Ishikawa (cell line): ENCODE measurements at regions not wholly inside any gene's neighbourhood (a gene's known extent, or its start where the extent isn't known, plus 50 kb on each side); places are given as distances from the start of the nearest gene placed in this dataset.

Experiments
- EP300 ChIP-seq: IDR thresholded peaks from 2 replicates; pipeline ENCODE4 v1.6.1; 2012; ENCODE audit warnings: borderline replicate concordance
- RAD21 ChIP-seq: IDR thresholded peaks from 2 replicates; pipeline ENCODE4 v1.6.1; 2012; ENCODE audit warnings: low read depth
- TAF1 ChIP-seq: IDR thresholded peaks from 2 replicates; pipeline ENCODE4 v1.6.1; 2012; ENCODE audit warnings: low read depth, mild to moderate bottlenecking
- TCF12 ChIP-seq: IDR thresholded peaks from 2 replicates; pipeline ENCODE4 v1.6.1; 2012; ENCODE audit warnings: low read depth
- USF1 ChIP-seq: IDR thresholded peaks from 2 replicates; pipeline ENCODE4 v1.6.1; 2012

GRCh38 chr21:15207231-15207630 is 142.4 kb upstream of the NRIP1 start:
- no peak for TF ChIP-seq TCF12
- no peak for TF ChIP-seq EP300
- no peak for TF ChIP-seq TAF1
- no peak for TF ChIP-seq RAD21
- no peak for TF ChIP-seq USF1
